HepG2 (cell line): ENCODE measurements at regions not wholly inside any gene's neighbourhood (a gene's known extent, or its start where the extent isn't known, plus 50 kb on each side); places are given as distances from the start of the nearest gene placed in this dataset.

Experiments
- ATAC-seq: fragments of 200-7000 bp; cut with Tn5 transposase; 3 replicates; pipeline ENCODE4 v1.9.1; 2020; ENCODE audit warnings: mild to moderate bottlenecking, moderate library complexity
- BruUV-seq: library from RNA; stranded (reverse); fragments of 400-500 nt; replicated peaks from 2 replicates; lab custom pipeline; 2021; lab: Mats Ljungman, UMichigan
- CTCF ChIA-PET: fragments of 300-600 bp; formaldehyde crosslinking; extraction: SDS; loops from one replicate; lab custom pipeline; 2021; ENCODE audit warnings: low total read pairs, inconsistent platforms, low intra/inter-chr PET ratio; lab: Yijun Ruan, JAX
- POLR2A ChIA-PET: fragments of 350-600 bp; sonication (Branson Sonifier 250); formaldehyde crosslinking; loops from one replicate; lab custom pipeline; 2020; ENCODE audit warnings: antibody characterized with exemption, inconsistent platforms; lab: Yijun Ruan, JAX
- DNase-seq: peaks from one replicate; pipeline ENCODE4 v3.0.0-alpha.2; 2015; ENCODE audit warnings: low spot score
- FAIRE-seq: peaks from 3 replicates; lab custom pipeline; 2011; peaks lifted over from hg19 to GRCh38; lab: Jason Lieb, UNC
- H2AFZ ChIP-seq: one replicate; pipeline ENCODE4 v1.6.1; 2011; ENCODE audit warnings: low read length, inconsistent platforms
- H3K27ac ChIP-seq: fragments of 300-600 bp; 3 replicates; pipeline ENCODE4 v1.8.0; 2011; ENCODE audit warnings: mixed run types, mild to moderate bottlenecking, mixed read lengths, low read length, inconsistent platforms; ENCODE audit not compliant: insufficient read depth; ENCODE audit errors: extremely low read length
- H3K27me3 ChIP-seq, 2 experiments: fragments of 200-600 bp in 1 of 2; 2 replicates in 1 of 2; 3 replicates in 1 of 2; pipeline versions ENCODE4 v1.6.0 to v1.8.0; 2011; ENCODE audit warnings: low read length in 2 of 2, mild to moderate bottlenecking in 2 of 2, moderate library complexity in 2 of 2, inconsistent platforms in 1 of 2; ENCODE audit not compliant: insufficient read depth in 2 of 2, control insufficient read depth in 1 of 2
- H3K36me3 ChIP-seq, 2 experiments: fragments of 200-600 bp in 1 of 2; replicated peaks in 1 of 2; 2 replicates in 1 of 2; 3 replicates in 1 of 2; pipeline versions ENCODE4 v1.5.1 to v1.8.0; 2011; ENCODE audit warnings: low read length in 2 of 2, inconsistent platforms in 1 of 2; ENCODE audit not compliant: insufficient read depth in 2 of 2, control insufficient read depth in 1 of 2
- H3K4me1 ChIP-seq: 2 replicates; pipeline ENCODE4 v1.5.1; 2012; ENCODE audit warnings: low read length, inconsistent platforms; ENCODE audit not compliant: insufficient read depth
- H3K4me2 ChIP-seq: 2 replicates; pipeline ENCODE4 v1.6.0; 2011; ENCODE audit warnings: low read depth, low read length, inconsistent platforms
- H3K4me3 ChIP-seq, 3 experiments: fragments of 200-600 bp in 1 of 3; sonication (generic), shearing (Covaris generic) in 1 of 3; replicated peaks in 1 of 3; 2 replicates each; pipeline ENCODE4 v1.5.1; 2011 to 2016; ENCODE audit warnings: low read length in 3 of 3, inconsistent platforms in 2 of 3, low read depth in 2 of 3, mild to moderate bottlenecking in 2 of 3, control low read depth in 1 of 3, mixed read lengths in 1 of 3; ENCODE audit not compliant: insufficient read depth in 1 of 3
- H3K79me2 ChIP-seq: one replicate; pipeline ENCODE4 v1.6.1; 2011; ENCODE audit warnings: low read length, inconsistent platforms; ENCODE audit not compliant: insufficient read depth
- H3K9ac ChIP-seq: 2 replicates; pipeline ENCODE4 v1.6.0; 2011; ENCODE audit warnings: mild to moderate bottlenecking, low read depth, low read length, inconsistent platforms; ENCODE audit not compliant: insufficient read depth
- H3K9me3 ChIP-seq: 2 replicates; pipeline ENCODE4 v1.5.1; 2012; ENCODE audit warnings: mild to moderate bottlenecking, low read length
- H4K20me1 ChIP-seq: 2 replicates; pipeline ENCODE4 v1.6.0; 2011; ENCODE audit warnings: inconsistent platforms, mild to moderate bottlenecking, low read length, moderate library complexity; ENCODE audit not compliant: insufficient read depth
- ARHGAP35 ChIP-seq: sonication (generic); formaldehyde crosslinking; IDR thresholded peaks from 2 replicates; pipeline ENCODE4 v1.9.0; 2022; ENCODE audit warnings: mild to moderate bottlenecking, inconsistent platforms, moderate library complexity, missing genetic modification reagents, borderline replicate concordance
- ATF7-NPFF ChIP-seq: sonication (generic); formaldehyde crosslinking; IDR thresholded peaks from 2 replicates; pipeline ENCODE4 v1.8.1; 2023; ENCODE audit warnings: mild to moderate bottlenecking, low read depth, missing genetic modification reagents, moderate library complexity
- BCL6 ChIP-seq: IDR thresholded peaks from 2 replicates; pipeline ENCODE4 v1.6.1; 2016; ENCODE audit warnings: missing genetic modification reagents, missing compliant biosample characterization
- FOXP4 ChIP-seq: sonication (generic); formaldehyde crosslinking; IDR thresholded peaks from 2 replicates; pipeline ENCODE4 v1.4.0; 2020; ENCODE audit warnings: missing genetic modification reagents
- HES4 ChIP-seq: sonication (generic); formaldehyde crosslinking; IDR thresholded peaks from 2 replicates; pipeline ENCODE4 v1.9.0; 2021; ENCODE audit warnings: mild to moderate bottlenecking, missing genetic modification reagents, borderline replicate concordance
- HMG20B ChIP-seq: conservative IDR thresholded peaks from 2 replicates; pipeline ENCODE4 v1.6.1; 2016; ENCODE audit warnings: missing genetic modification reagents, missing compliant biosample characterization
- HNF1B ChIP-seq: sonication (generic); formaldehyde crosslinking; IDR thresholded peaks from 2 replicates; pipeline ENCODE4 v1.5.1; 2020; ENCODE audit warnings: mild to moderate bottlenecking, moderate library complexity, missing genetic modification reagents
- MEIS2 ChIP-seq: sonication (generic); formaldehyde crosslinking; IDR thresholded peaks from 2 replicates; pipeline ENCODE4 v1.9.0; 2021; ENCODE audit warnings: mild to moderate bottlenecking, missing genetic modification reagents
- MLX ChIP-seq: IDR thresholded peaks from 2 replicates; pipeline ENCODE4 v1.6.1; 2016
- RBFOX2 ChIP-seq: fragments of 200-400 bp; formaldehyde crosslinking; IDR thresholded peaks from 2 replicates; pipeline ENCODE4 v1.6.1; 2017; ENCODE audit warnings: low read depth, mild to moderate bottlenecking, low read length
- RCOR2 ChIP-seq: IDR thresholded peaks from 2 replicates; pipeline ENCODE4 v1.6.1; 2016; ENCODE audit warnings: missing biosample characterization, missing genetic modification reagents
- SIX1 ChIP-seq: sonication (generic); formaldehyde crosslinking; IDR thresholded peaks from 2 replicates; pipeline ENCODE4 v1.4.0; 2020; ENCODE audit warnings: missing genetic modification reagents, borderline replicate concordance
- SRY ChIP-seq: sonication (generic); formaldehyde crosslinking; IDR thresholded peaks from 2 replicates; pipeline ENCODE4 v1.8.0; 2022; ENCODE audit warnings: mild to moderate bottlenecking, missing genetic modification reagents
- SUZ12 ChIP-seq: fragments of 150-350 bp; IDR thresholded peaks from 2 replicates; pipeline ENCODE4 v1.6.1; 2014; ENCODE audit warnings: low read depth, low read length
- ZBTB21 ChIP-seq: sonication (generic); formaldehyde crosslinking; IDR thresholded peaks from 2 replicates; pipeline ENCODE4 v1.4.0; 2020; ENCODE audit warnings: missing genetic modification reagents
- ZBTB39 ChIP-seq: sonication (generic); formaldehyde crosslinking; IDR thresholded peaks from 2 replicates; pipeline ENCODE4 v1.5.0; 2020; ENCODE audit warnings: missing genetic modification reagents
- ZFP90 ChIP-seq: sonication (generic); formaldehyde crosslinking; IDR thresholded peaks from 2 replicates; pipeline ENCODE4 v1.8.0; 2022; ENCODE audit warnings: missing genetic modification reagents, mild to moderate bottlenecking, inconsistent platforms, borderline replicate concordance
- ZNF558 ChIP-seq: sonication (generic); formaldehyde crosslinking; IDR thresholded peaks from 2 replicates; pipeline ENCODE4 v1.9.0; 2022; ENCODE audit warnings: mild to moderate bottlenecking, missing genetic modification reagents, borderline replicate concordance
- ZNF792 ChIP-seq: IDR thresholded peaks from 2 replicates; pipeline ENCODE4 v1.6.1; 2016
- ZNF879 ChIP-seq: sonication (generic); formaldehyde crosslinking; IDR thresholded peaks from 2 replicates; pipeline ENCODE4 v1.8.1; 2023; ENCODE audit warnings: missing genetic modification reagents
- WGBS: methylation state at CpG from one replicate; pipeline ENCODE4 v1.1.6; 2017; ENCODE audit warnings: low lambda C conversion rate; 5-methylcytosine and 5-hydroxymethylcytosine counted together
- in situ Hi-C: cut with HindIII; loops from 2 replicates; pipeline ENCODE4 v1.10.0; 2017; ENCODE audit warnings: low pct_unique_long_range_greater_than_20kb; ENCODE audit not compliant: extremely low pct_ligation_motif_present
- intact Hi-C: fragments of 100-400 bp; cut with micrococcal nuclease; formaldehyde crosslinking; loops from one replicate; pipeline ENCODE4 v1.10.0; 2022; ENCODE audit not compliant: unreplicated experiment

GRCh38 chr7:119452401-119452800 lies 820.6 kb upstream of the KCND2 start (continued):
- TF ChIP-seq HNF1B (CRISPR knock-in tag), result no peak

- in situ Hi-C loops (no loop called here), intact Hi-C loops (no loop called here)
- ChIA-PET CTCF (no interaction called here), POLR2A (no interaction called here)
- no peak overlapping the region for H3K4me2 ChIP-seq
- no peaks in the 10 kb centered on the region for H3K4me1 ChIP-seq
- FAIRE-seq (no peak), DNase-seq (no peak), ATAC-seq (no peak)
- H3K4me3 ChIP-seq, result no peak overlapping the region
- H3K79me2 ChIP-seq, result no peaks in the 10 kb centered on the region
- 0% methylated on average over 1 of the region's 1 CpG for WGBS
- no peaks in the 10 kb centered on the region for H4K20me1 ChIP-seq
- H2AFZ ChIP-seq, result no peak overlapping the region
- no peaks in the 10 kb centered on the region for H3K27me3 ChIP-seq
- no peaks in the 10 kb centered on the region for H3K36me3 ChIP-seq
- H3K27ac ChIP-seq, result no peak overlapping the region
- H3K9ac ChIP-seq, result no peak overlapping the region
- no TSS peak for BruUV-seq
- no peaks in the 10 kb centered on the region for H3K9me3 ChIP-seq
- TF ChIP-seq SIX1 (CRISPR knock-in tag) (no peak), RCOR2 (CRISPR knock-in tag) (no peak), ATF7-NPFF (CRISPR knock-in tag) (no peak), ARHGAP35 (no peak), ZBTB39 (CRISPR knock-in tag) (no peak), MEIS2 (CRISPR knock-in tag) (no peak), HMG20B (CRISPR knock-in tag) (no peak), FOXP4 (no peak), HES4 (no peak), SUZ12 (no peak), SRY (CRISPR knock-in tag) (no peak), MLX (CRISPR knock-in tag) (no peak), ZNF879 (CRISPR knock-in tag) (no peak), RBFOX2 (no peak), ZNF792 (CRISPR knock-in tag) (no peak), ZBTB21 (no peak), BCL6 (CRISPR knock-in tag) (no peak), ZNF558 (CRISPR knock-in tag) (no peak), ZFP90 (CRISPR knock-in tag) (no peak)
Measured at GRCh38 chr7:119465798-119466305, 807.1 kb upstream of the KCND2 start.
